Stimulated activated CD4-positive, alpha-beta T cell treated with anti-CD3 and anti-CD28 coated beads, Interleukin-2, amount 100 ng/mL, for 24 hours (primary cell): ENCODE measurements at regions not wholly inside any gene's neighbourhood (a gene's known extent, or its start where the extent isn't known, plus 50 kb on each side); places are given as distances from the start of the nearest gene placed in this dataset.

Experiments used
- DNase-seq, 2 donors: peaks; one replicate each; pipeline ENCODE4 v3.0.0-alpha.2; 2020

DNA sequence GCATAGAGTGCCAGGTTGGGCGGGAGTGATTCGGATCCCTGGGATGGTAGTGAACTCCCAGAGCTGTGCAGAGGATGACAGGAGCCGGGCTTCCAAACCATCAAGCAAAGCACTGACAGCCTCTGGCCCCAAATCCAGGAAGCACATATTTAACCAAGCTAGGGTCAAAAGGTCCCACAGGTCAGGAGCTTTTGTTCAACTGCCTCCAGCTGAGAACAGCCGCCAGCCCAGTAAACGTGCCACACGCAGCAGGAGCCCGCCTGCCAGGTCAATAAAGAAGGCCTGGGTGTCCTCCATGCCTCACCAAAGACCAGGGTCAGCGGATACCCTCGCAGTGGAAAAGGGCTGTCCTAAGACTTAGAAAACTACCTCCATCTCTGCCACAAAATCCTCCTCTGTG is 184.7 kb upstream of the LINGO1 start:
- no peak for DNase-seq

DNA sequence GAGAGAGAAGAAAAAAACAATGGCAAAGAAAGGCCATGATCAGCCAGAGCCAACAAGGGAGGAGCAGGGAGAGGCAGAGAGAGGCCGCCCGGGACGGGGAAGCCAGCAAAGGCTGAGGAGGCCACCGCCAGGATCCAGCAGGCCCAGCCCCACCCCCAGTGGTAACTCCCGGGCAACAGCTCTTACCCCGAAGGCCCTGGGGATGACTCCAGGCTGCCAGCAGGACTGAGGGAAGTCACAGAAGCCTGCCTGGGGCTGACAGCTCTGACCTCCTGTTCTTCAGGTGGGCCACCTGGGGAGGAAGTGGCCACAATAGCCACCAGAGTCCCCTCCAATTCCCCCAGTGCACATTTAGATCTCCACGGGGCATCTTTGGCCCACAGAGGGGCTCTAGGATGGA is 184.3 kb upstream of the LINGO1 start:
- no peak for DNase-seq

DNA sequence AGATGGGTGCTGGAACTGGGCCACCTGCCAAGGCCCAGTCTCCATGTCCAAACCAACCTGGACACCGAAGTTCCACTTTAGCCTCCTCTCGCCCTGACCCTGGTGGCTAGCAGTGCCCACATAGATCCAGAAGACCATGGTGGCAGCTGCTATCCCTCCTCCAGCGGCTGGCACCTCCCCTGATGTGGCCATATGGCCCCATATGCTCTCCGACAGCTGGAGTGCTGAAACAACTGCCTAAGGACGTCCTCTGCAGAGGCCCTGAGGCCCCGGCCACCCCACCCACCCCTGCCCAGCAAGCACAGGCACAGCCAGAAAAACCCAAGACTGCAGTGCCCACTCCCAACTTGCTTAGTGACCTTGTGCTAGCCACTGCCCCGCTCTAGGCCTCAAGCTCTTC is 182.3 kb upstream of the LINGO1 start:
- DNase-seq = no peak

DNA sequence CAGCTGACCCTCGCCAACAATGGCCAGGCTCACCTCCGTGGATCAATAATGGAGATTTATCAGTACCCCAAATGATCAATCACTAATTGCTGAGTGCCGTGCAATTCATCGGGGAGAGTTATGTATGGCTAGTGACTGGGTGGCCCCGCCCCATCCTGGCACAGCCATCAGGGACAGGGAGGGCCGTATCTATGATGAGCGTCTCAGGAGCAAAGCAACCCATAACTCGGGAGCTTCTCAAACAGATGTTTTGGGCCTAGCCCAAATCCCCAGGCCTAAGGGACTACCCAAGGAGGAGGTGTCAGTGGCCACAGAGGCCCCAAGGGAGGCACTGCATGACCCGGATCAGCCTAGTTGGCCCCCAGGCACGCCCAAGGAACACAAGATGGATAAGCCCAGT is 180.0 kb upstream of the LINGO1 start:
- no peak for DNase-seq

DNA sequence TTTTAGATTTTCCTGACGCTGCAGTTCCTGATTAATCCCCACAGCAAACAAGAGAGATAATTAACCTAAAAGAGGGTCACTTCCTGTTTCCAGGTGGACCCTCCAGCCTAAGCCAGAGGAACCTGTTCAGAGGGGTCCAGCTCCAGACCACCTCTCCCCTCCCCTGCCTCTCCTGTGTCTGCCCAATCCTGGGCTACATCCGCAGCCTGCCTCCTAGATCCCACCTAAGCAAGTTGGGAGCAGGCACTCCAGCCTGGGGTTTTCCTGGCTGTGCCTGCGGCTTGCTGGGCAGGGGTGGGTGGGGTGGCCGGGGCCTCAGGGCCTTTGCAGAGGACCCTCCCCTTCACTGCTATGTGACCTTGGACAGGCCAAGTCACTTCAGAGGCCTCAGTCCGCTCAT is 178.6 kb upstream of the LINGO1 start:
- no peak for DNase-seq

DNA sequence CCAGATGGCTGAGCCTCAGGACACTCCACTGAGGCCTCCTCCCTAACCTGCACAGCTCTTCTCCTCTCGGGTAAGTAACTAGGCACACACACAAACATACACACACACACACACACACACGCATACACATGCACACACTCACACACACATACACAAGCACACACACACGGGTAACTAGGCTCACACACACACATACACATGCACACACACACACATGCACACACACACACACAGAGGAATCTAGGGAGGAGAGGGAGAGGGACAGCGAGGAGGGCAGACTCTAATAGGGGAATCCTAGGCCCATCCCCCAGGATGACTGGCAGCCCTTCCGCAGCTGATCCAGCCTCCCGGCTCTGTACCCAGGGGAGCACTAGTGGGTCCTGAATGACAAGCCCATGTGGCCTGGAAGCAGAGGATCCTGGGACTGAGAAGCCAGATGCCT is 177.4 kb upstream of the LINGO1 start:
- DNase-seq = no peak

DNA sequence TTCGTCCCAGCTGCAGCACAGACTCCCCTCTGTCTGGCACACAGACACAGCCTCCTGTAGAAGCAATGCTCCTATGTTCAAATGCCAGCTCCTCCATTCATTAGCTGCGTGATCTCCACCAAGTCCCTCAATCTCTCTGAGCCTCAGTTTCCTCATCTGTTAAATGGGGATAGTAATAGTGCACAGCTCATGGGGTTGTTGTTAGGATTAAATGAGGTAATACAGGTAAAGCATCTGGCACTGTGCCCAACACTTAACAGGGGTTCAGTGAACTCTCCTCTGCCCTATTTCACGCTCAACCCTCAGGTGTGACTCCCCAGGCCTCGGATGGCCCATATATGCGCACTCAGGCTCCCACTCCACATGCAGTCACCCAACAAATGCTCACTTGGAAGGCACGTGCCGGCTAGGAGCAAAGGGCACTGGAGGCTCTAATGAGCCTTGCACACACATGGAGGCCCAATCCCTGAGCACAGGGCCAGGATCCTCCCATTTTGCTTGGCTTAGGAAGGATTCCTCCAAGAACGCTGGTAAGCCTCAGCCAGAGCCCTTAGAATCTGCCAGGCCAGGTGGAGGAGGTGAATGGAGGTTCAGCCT is 176.0 kb upstream of the LINGO1 start:
- no peak for DNase-seq

DNA sequence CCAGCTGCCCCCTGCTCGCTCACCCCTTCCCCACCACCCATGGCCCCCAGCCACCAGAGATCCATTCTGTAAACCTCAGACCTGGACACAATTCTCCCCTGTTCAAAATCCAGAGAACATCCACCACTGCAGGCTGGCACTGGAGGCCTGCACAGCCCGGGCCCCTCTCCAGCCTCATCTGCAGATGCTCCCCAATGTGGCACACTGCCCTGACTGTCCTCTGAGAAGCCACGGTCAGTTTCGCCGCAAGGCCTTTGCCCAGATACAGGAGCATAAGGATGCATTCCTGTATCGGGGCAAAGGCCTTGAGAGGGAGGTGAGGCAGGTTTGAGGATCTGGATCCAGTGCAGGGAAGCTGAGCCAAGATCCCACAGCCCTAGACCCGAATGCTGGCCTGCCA is 175.4 kb upstream of the LINGO1 start:
- DNase-seq = no peak

DNA sequence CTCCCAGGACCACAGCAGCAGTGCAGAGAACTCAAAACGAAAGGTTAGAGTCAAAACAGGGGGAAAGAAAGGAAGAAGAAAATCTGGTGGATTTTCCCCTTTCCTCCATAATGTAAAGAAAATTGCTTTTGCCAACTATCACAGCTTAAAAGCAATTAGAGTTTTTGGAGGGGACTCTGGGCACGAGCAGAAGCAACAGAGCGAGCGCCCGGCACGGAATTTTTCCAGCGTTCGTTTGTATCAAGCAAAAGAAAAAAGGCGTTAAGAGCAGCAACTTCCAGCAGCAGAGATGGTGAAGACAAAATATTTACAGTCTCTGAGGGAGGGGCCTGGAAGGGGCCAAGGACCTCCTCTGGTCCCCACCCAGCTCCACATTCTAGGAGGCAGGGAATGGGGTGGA is 174.9 kb upstream of the LINGO1 start:
- DNase-seq = no peak

DNA sequence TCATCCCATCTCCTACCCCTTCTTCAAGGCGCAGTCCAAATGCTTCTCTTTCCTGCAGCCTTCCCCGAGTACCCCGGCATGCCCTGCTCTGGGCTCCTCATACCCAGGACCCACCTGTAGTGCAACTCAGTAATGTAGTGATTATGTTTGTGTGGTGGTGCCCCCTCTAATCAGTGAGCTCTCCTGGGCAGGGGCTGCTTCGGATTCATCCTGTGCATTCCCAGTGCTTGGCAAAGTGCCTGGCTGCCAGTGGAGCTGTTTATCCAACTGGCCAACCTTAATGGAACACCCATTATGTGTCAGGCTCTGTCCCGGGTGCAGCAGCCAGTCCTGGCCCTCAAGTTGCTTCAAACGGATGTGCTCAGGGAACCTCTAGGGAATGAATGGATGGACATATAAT is 174.4 kb upstream of the LINGO1 start:
- no peak for DNase-seq

DNA sequence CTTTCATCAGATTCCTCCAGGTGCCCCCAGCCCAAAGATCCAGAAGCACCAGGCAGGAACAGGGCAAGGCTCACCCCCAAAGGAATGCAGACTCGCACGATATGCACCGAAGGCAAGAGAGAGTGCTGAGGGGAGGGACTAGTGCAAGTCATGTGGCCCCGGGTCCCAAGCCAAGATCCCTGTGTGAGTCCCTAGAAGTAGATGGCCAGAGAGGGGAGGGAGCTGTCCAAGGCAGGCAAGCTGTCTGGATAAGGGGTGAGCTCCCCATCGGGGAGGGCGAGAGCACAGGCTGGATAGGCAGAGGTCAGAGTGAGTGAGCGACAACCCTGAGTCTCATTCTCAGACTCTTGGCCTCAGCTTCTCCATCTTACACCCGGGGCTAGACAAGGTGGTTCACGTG is 171.5 kb upstream of the LINGO1 start:
- no peak for DNase-seq

DNA sequence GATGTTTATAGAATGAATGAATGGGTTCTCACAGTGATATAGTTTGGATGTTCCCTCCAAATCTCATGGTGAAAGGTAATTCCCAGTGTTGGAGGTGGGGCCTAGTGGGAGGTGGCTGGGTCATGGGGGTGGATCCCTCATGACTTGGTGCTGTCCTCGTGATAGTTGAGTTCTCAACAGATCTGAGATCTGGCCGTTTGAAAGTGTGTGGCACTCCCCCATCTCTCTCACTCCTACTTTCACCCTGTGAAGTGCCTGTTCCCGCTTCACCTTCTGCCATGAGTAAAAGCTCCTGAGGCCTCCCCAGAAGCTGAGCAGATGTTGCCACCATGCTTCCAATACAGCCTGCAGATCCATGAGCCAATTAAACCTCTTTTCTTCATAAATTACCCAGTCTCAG is 170.8 kb upstream of the LINGO1 start:
- no peak for DNase-seq

DNA sequence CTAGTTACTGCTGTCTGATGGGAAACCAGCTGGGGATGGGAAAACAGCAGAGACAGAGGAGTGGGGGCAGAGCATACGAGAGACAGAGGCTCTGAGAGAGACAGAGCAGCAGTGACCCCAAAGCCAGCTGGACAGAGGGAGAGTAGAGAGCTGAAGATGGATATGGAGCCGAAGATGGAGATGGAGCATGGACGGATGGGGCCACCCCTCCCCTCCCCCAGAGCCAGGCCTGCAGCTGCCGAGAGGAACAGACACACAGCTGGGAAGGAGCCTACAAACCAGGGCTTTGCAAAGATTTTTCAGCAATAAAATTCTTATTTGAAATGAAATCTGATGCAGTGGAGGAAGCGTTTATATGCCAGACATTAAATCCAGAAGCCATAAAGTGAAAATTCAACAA is 167.6 kb upstream of the LINGO1 start:
- DNase-seq = no peak

DNA sequence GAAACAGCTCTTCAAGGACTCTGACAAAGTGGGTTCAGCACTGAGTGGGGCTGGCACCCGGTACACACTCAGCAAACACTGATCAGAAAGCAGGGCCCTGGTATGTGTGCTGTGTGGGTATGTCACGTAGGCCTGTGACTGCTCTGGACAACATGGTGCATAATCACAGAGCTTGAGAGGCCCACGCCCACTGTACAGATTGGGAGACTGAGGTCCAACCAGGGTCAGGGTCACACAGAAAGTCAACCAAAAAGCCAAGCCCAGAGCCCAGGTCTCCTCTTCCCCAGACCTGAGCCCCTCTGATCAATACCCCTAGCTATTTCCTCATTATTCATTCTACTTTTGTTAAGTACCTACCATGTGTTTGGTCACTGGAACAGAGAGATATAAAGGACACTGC is 166.1 kb upstream of the LINGO1 start:
- DNase-seq = no peak

DNA sequence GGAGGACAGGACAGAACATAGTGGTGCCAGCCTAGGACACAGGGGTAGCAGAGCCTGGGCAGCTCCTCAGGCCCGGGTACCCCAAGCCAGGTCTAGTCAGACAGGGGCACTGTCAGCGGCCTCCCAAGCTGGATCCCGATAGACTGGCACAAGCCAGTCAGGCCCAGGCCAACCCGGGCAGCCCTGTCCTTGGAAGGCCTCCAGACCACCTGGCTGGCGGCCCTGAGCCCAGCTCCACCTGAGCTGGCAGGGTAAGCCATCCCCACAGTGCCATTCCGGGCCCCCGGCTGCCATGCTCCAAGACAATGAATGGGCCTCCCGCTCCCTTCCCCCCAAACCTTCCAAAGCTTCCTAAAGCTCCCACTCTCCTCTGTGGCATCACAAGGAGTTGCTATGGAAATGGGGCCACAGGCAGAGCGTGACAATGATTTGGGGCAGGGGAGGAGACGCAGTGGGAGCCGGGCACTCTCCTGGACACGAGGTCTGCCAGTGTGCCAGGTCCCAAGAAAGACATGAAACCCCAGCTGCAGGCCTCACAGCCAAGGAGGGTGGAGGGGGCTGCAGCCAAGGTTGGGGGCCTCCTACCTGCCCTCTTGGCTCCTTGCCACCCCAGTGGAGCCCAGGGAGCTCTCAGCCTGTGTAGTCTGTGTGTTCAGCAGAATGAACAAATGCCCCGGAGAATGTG is 165.6 kb upstream of the LINGO1 start:
- no peak for DNase-seq

DNA sequence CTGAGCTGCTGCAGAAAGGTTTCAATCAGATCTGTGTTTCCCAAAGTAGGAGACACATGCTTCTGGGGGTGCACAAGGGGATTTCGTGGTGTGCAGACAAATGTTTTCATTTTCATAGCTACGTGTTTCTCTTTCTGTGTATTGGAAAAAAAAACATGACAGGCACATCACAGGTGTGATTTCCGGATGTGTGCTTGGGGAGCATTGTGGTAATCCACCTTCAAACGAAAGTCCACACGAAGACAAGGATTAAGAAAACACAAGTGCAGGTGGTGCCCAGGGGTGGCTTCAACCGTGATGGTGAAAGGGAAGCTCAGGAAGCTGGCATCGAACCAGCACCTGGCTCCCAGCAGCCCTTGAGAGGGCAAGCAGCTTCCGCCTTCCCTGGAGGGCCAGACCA is 164.6 kb upstream of the LINGO1 start:
- no peak for DNase-seq

DNA sequence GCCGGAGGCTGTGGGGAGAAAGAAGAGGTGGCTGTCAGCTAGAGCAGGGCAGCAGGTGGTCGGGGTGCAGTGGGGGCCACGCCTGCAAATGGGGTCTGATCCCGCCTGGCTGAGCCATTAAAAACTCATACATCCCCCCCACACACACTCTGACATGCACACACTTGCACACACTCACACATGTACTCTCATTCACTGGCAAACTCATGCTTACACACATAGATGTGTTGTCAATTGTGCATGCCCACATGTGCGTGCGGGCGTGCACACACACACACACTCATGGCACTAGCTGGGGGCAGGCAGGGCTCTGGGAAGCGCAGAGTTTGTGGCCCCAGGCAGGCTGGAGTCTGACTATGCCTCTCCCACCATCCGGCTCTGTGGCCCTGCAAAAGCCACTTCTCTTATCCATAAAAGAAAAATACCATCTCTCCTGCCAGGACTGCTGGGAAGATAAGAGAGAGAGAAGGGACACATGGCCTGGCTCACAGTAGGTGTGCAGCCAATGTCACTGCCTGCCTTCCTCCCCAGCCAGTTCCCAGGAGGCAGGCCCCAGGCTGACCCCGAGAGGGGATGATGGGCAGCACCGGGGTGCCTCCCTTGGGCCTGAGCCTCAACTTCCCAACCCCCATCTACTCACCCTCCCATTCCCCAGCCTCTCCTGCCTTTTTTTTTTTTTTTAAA is 163.5 kb upstream of the LINGO1 start:
- no peak for DNase-seq

DNA sequence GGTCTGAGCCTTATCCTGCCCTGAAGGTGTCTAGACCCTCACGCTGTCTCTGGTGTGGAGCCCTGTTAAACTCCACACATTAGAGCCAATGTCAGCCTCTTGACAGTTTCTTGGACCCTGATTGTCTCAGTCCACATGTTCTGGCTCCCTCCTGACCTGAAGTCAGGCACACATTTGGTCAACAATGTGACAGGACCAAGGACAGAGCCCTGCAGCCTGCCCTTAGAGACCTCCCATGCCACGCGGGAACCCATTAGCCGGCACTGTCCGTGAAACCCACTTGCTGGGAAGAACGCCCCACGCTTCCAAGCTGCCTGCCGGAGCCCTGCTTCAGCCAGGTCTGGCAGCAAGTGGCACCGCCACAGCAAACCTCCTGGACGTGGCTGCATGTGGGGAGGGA is 162.7 kb upstream of the LINGO1 start:
- DNase-seq = no peak

DNA sequence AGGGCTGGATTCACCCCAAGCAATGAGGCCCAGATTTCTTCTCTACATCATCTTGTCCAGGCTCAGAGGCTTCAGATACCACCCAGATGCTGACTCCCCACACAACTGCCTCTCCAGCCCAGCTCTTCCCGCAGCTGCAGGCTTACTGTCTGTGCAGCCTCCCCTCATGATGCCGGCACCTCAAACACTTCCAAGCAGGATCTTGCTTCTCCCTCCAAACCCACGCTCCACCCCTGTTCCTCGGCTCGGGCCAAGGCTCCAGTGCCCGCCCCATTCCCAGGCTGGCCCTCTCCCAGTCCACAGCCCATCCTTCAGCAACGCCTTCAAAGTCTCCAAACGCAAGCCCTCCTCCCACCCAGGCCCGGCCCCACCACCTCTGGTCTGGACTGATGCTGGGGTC is 159.2 kb upstream of the LINGO1 start:
- DNase-seq = no peak

DNA sequence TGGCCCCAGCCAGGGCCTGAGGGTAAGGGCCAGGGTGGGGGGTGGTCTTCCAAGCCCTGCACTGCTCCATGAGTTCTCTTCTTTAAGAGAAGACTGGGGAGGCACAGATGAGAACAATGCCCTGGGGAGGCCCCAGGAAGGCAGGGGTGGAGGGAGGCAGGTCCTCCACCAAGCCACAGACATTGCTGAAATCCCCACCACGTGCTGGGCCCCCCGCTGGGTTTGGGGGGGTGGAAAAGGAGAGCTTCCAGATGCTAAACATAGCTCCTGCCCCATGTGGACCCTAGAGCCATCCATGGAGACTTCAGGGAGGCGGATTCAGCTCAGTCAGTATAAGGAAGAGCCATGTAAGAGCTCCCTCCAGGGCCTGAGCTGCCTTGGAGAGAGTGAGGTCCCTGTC is 157.8 kb upstream of the LINGO1 start:
- no peak for DNase-seq

DNA sequence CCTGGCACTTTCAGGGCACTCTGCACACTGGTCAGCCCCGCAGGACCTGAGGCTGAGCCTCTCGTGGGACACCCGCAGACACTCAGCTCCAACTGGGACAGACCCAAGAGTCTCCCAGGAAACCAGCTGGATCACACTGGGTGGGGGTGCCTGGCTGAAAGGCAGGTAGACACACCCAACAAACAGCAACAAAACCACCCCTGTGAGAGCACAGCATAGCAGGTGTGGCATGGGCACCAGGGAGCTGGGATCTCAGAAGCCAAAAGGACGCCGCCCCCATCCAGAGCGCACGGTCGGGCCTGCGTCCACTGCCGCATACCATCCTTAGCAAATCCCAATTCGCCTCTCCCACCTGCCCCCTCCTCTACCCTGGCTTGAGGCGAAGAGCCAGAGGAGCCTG is 154.2 kb upstream of the LINGO1 start:
- DNase-seq = no peak

DNA sequence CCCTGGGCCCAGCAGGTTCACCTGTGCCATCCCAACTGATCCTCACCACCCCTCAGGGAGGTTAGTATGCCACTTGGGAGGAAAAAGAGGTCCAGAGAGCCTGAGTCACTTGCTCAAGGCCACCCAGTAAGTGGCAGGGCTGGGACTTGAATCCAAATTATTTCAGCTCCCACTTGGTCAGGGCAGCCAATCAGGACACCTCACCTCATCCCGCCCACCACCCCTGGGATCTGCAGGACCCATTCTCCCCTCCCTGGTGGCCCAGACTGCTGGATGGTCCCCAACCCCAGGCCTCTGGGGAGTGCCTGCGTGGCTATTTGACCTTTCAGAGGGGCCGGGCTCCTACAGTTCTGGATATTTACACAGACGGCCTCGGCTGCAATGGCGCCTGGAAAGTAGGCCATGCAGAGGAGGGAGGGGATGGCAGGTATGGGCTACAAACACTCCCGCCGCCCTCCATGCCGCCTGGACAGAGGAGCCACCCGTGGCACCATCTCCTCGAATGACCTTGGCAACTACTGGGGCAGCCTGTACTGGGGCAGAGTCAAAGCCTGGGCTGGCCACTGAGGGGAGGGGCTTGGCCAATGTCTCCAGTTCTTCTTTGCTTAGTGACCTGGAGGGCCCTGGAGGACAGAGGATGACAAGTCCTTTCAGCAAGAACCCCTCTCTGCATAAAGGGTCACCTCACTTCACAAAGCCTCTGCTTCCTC is 153.6 kb upstream of the LINGO1 start:
- no peak for DNase-seq

DNA sequence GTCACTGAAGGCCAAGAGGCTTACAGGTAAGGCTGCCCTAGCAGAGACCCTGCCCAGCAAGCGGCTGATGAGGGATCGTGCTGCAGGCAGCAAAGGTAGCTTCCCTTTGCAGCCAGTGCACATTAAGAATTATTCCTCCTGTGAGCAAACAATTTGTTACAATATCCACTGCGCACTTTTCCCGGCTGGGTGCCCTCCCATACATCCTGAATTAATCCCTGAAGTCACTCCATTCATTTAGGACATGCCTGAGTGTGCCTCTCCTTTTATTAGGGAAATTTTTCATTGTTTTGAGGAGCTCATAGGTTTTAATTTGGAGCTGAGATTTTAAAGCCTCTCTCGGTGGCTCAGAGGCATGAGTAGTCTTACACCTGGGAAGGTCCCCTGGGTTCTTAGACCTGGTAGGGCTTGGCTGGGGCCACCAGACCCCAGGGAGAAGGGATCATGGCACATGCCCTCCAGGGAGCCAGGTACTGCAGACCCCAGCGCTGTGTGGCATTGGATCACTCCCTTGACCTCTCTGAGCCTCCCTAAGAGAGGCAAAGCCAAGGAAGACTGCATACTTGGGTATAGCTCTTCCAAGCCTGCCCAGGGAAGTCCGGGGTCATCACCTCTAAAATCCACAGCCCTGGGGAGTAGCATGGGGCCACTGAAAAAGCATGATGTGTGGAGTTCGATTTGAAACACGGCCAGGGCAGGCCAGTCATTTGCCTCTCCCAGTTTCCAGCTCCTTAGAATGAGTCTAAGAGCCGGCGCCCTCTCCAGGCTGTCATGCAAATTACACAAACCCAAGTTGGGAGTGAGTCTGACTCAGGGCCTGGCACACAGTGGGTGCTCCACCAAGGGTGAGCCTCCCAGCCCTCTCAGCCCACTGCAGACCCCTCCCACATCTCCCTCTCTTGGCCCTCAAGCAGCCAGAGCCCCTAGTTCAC is 151.9 kb upstream of the LINGO1 start:
- peak in 1 of 2 donors; percentile 45 for DNase-seq
